Fibroblast of villous mesenchyme (primary cell): ENCODE measurements at regions not wholly inside any gene's neighbourhood (a gene's known extent, or its start where the extent isn't known, plus 50 kb on each side); places are given as distances from the start of the nearest gene placed in this dataset.

ENCODE experiments used
- DNase-seq: peaks from one replicate; pipeline ENCODE4 v3.0.0-alpha.2; 2010; ENCODE audit warnings: low read depth
- H3K4me3 ChIP-seq: 2 replicates; pipeline ENCODE4 v1.5.1; 2011; ENCODE audit warnings: low read depth, mild to moderate bottlenecking, low read length
- CTCF ChIP-seq: IDR thresholded peaks from 2 replicates; pipeline ENCODE4 v1.5.1; 2012; ENCODE audit warnings: low read depth, mild to moderate bottlenecking, low read length; ENCODE audit not compliant: insufficient read depth

- no peak for DNase-seq
- TF ChIP-seq CTCF = no peak
- no peak overlapping the region for H3K4me3 ChIP-seq
These were observed 218.6 kb downstream of the KIF26A start for GRCh38 chr14:104356738-104357688.

GRCh38 chr14:104357689-104358527 is 219.5 kb downstream of the KIF26A start:
- no peak for TF ChIP-seq CTCF
- H3K4me3 ChIP-seq = no peak overlapping the region
- no peak for DNase-seq

GRCh38 chr14:104358528-104359300 is 220.3 kb downstream of the KIF26A start:
- no peak for TF ChIP-seq CTCF
- no peak overlapping the region for H3K4me3 ChIP-seq
- no peak for DNase-seq

GRCh38 chr14:104359301-104359968 is 220.1 kb upstream of the C14orf180 start:
- TF ChIP-seq CTCF = no peak
- H3K4me3 ChIP-seq = no peak overlapping the region
- DNase-seq = no peak

- no peak overlapping the region for H3K4me3 ChIP-seq
- TF ChIP-seq CTCF = no peak
- DNase-seq = no peak
These were observed 219.6 kb upstream of the C14orf180 start for GRCh38 chr14:104359969-104360442.

- H3K4me3 ChIP-seq = no peak overlapping the region
- no peak for TF ChIP-seq CTCF
- no peak for DNase-seq
These were observed 219.1 kb upstream of the C14orf180 start for GRCh38 chr14:104360501-104360900.
